KMS-11 (cell line): ENCODE measurements at regions not wholly inside any gene's neighbourhood (a gene's known extent, or its start where the extent isn't known, plus 50 kb on each side); places are given as distances from the start of the nearest gene placed in this dataset.

Experiments
- H2AFZ ChIP-seq: fragments of 200-600 bp; sonication (generic); 2 replicates; pipeline ENCODE4 v1.6.1; 2016; ENCODE audit warnings: antibody characterized with exemption, mixed run types, low read depth
- H3K27ac ChIP-seq: fragments of 200-600 bp; sonication (generic); 2 replicates; pipeline ENCODE4 v1.6.1; 2016; ENCODE audit warnings: mild to moderate bottlenecking, mixed run types
- H3K27me3 ChIP-seq: fragments of 200-600 bp; sonication (generic); 2 replicates; pipeline ENCODE4 v1.6.1; 2017; ENCODE audit warnings: mild to moderate bottlenecking, low read depth, mixed run types, moderate library complexity; ENCODE audit not compliant: insufficient read depth
- H3K36me3 ChIP-seq: fragments of 200-600 bp; sonication (generic); 2 replicates; pipeline ENCODE4 v1.6.1; 2017; ENCODE audit warnings: mild to moderate bottlenecking, mixed run types; ENCODE audit not compliant: insufficient read depth
- H3K4me1 ChIP-seq: fragments of 200-600 bp; sonication (generic); 2 replicates; pipeline ENCODE4 v1.6.1; 2016; ENCODE audit warnings: mild to moderate bottlenecking, low read depth, mixed run types; ENCODE audit not compliant: poor library complexity, severe bottlenecking
- H3K4me2 ChIP-seq: fragments of 200-600 bp; sonication (generic); 2 replicates; pipeline ENCODE4 v1.7.0; 2016; ENCODE audit warnings: mild to moderate bottlenecking, mixed run types
- H3K4me3 ChIP-seq: fragments of 200-600 bp; sonication (generic); IDR thresholded peaks from 2 replicates; pipeline ENCODE4 v1.6.1; 2017; ENCODE audit warnings: low read depth, low read length, mixed read lengths; ENCODE audit not compliant: insufficient read depth
- H3K79me2 ChIP-seq: fragments of 200-600 bp; sonication (generic); 2 replicates; pipeline ENCODE4 v1.6.1; 2016; ENCODE audit warnings: low read depth, mixed run types; ENCODE audit not compliant: insufficient read depth
- H3K9ac ChIP-seq: fragments of 200-600 bp; sonication (generic); 2 replicates; pipeline ENCODE4 v1.6.1; 2016; ENCODE audit warnings: mild to moderate bottlenecking, mixed run types
- H4K20me1 ChIP-seq: fragments of 200-600 bp; sonication (generic); 2 replicates; pipeline ENCODE4 v1.6.1; 2016; ENCODE audit warnings: mild to moderate bottlenecking, mixed run types; ENCODE audit not compliant: insufficient read depth
- CTCF ChIP-seq: fragments of 200-600 bp; sonication (generic); conservative IDR thresholded peaks from 2 replicates; pipeline ENCODE4 v1.6.1; 2017; ENCODE audit warnings: low read depth, mild to moderate bottlenecking, antibody characterized with exemption, low read length, moderate library complexity, mixed read lengths

GRCh38 chr6:133099573-133099972 is 141.6 kb upstream of the EYA4 start:
- H3K27ac ChIP-seq, result no peak overlapping the region
- H3K79me2 ChIP-seq, result no peaks in the 10 kb centered on the region
- no peak overlapping the region for H3K4me3 ChIP-seq
- no peak overlapping the region for H2AFZ ChIP-seq
- no peak overlapping the region for H3K9ac ChIP-seq
- H3K4me1 ChIP-seq, result no peaks in the 10 kb centered on the region
- no peak overlapping the region for H3K4me2 ChIP-seq
- no peak for TF ChIP-seq CTCF
- H3K27me3 ChIP-seq, result no peaks in the 10 kb centered on the region
- no peaks in the 10 kb centered on the region for H3K36me3 ChIP-seq
- H4K20me1 ChIP-seq, result no peaks in the 10 kb centered on the region

- no peak overlapping the region for H3K27ac ChIP-seq
- TF ChIP-seq CTCF, result no peak
- no peak overlapping the region for H3K4me3 ChIP-seq
- no peaks in the 10 kb centered on the region for H3K4me1 ChIP-seq
- H3K4me2 ChIP-seq, result no peak overlapping the region
- no peaks in the 10 kb centered on the region for H4K20me1 ChIP-seq
- H3K79me2 ChIP-seq, result no peaks in the 10 kb centered on the region
- no peaks in the 10 kb centered on the region for H3K36me3 ChIP-seq
- H2AFZ ChIP-seq, result no peak overlapping the region
- H3K9ac ChIP-seq, result no peak overlapping the region
- no peaks in the 10 kb centered on the region for H3K27me3 ChIP-seq
Measured at GRCh38 chr6:133100865-133101264, 140.3 kb upstream of the EYA4 start.

GRCh38 chr6:133101790-133102189 is 139.4 kb upstream of the EYA4 start:
- no peak for TF ChIP-seq CTCF
- Histone ChIP-seq H2AFZ (no peak overlapping the region), H3K27ac (no peak overlapping the region), H3K27me3 (no peaks in the 10 kb centered on the region), H3K4me2 (no peak overlapping the region), H3K36me3 (no peaks in the 10 kb centered on the region), H3K9ac (no peak overlapping the region), H3K4me1 (no peaks in the 10 kb centered on the region), H3K4me3 (no peak overlapping the region), H4K20me1 (no peaks in the 10 kb centered on the region), H3K79me2 (no peaks in the 10 kb centered on the region)

GRCh38 chr6:133106934-133107333 is 134.2 kb upstream of the EYA4 start:
- Histone ChIP-seq H2AFZ (no peak overlapping the region), H3K4me3 (no peak overlapping the region), H4K20me1 (no peaks in the 10 kb centered on the region), H3K4me1 (no peaks in the 10 kb centered on the region), H3K9ac (no peak overlapping the region), H3K4me2 (no peak overlapping the region), H3K79me2 (no peaks in the 10 kb centered on the region), H3K27me3 (no peaks in the 10 kb centered on the region), H3K27ac (no peak overlapping the region), H3K36me3 (no peaks in the 10 kb centered on the region)
- no peak for TF ChIP-seq CTCF

GRCh38 chr6:133108419-133108818 is 132.7 kb upstream of the EYA4 start:
- Histone ChIP-seq H3K4me3 (no peak overlapping the region), H3K4me1 (no peaks in the 10 kb centered on the region), H3K36me3 (no peaks in the 10 kb centered on the region), H3K9ac (no peak overlapping the region), H3K79me2 (no peaks in the 10 kb centered on the region), H3K27me3 (no peaks in the 10 kb centered on the region), H3K4me2 (no peak overlapping the region), H4K20me1 (no peaks in the 10 kb centered on the region), H3K27ac (no peak overlapping the region), H2AFZ (no peak overlapping the region)
- TF ChIP-seq CTCF, result no peak
